Liver (tissue), 8 donors: ENCODE measurements at regions not wholly inside any gene's neighbourhood (a gene's known extent, or its start where the extent isn't known, plus 50 kb on each side); places are given as distances from the start of the nearest gene placed in this dataset.
"Not testable (repeated sequence)": the region's sequence is repeated elsewhere in the genome, so short reads cannot be mapped to it uniquely, and the experiment has no call there.

ENCODE experiments used
- DNase-seq: peaks from one replicate; pipeline ENCODE4 v3.0.0-alpha.2; 2017; ENCODE audit warnings: low spot score
- H3K27ac ChIP-seq, 2 donors: one replicate each; pipeline ENCODE4 v1.7.0; 2013; ENCODE audit warnings: inconsistent platforms in 2 of 2, low read length in 2 of 2, control low read depth in 1 of 2, low read depth in 1 of 2, mild to moderate bottlenecking in 1 of 2
- H3K27me3 ChIP-seq, 4 donors: one replicate each; pipeline versions ENCODE4 v1.6.1 to v1.7.0; 2013; ENCODE audit warnings: low read length in 3 of 4, inconsistent platforms in 1 of 4, mild to moderate bottlenecking in 1 of 4, moderate library complexity in 1 of 4; ENCODE audit not compliant: control insufficient read depth in 4 of 4, insufficient read depth in 4 of 4
- H3K36me3 ChIP-seq, 4 donors: one replicate each; pipeline versions ENCODE4 v1.6.1 to v1.7.0; 2013; ENCODE audit warnings: low read length in 3 of 4, mild to moderate bottlenecking in 3 of 4, low read depth in 1 of 4, moderate library complexity in 1 of 4; ENCODE audit not compliant: control insufficient read depth in 4 of 4, insufficient read depth in 3 of 4
- H3K4me1 ChIP-seq, 4 donors: one replicate each; pipeline versions ENCODE4 v1.6.1 to v1.7.0; 2013; ENCODE audit warnings: low read length in 3 of 4, mild to moderate bottlenecking in 3 of 4, moderate library complexity in 1 of 4; ENCODE audit not compliant: control insufficient read depth in 4 of 4, insufficient read depth in 4 of 4
- H3K4me3 ChIP-seq, 3 donors: one replicate each; pipeline versions ENCODE4 v1.6.1 to v1.7.0; 2013; ENCODE audit warnings: low read length in 3 of 3, control low read depth in 1 of 3, low read depth in 1 of 3, mild to moderate bottlenecking in 1 of 3
- H3K9ac ChIP-seq, 2 donors: one replicate each; pipeline ENCODE4 v1.7.0; 2013; ENCODE audit warnings: low read length in 2 of 2, mild to moderate bottlenecking in 2 of 2, moderate library complexity in 2 of 2, control low read depth in 1 of 2, low read depth in 1 of 2
- H3K9me3 ChIP-seq, 4 donors: one replicate each; pipeline versions ENCODE4 v1.6.1 to v1.7.0; 2013; ENCODE audit warnings: low read length in 3 of 4; ENCODE audit not compliant: control insufficient read depth in 4 of 4
- ATF3 ChIP-seq: IDR thresholded peaks from 2 replicates; pipeline ENCODE4 v1.6.1; 2016; ENCODE audit warnings: antibody characterized with exemption
- CTCF ChIP-seq: fragments of 150-350 bp; IDR thresholded peaks from 2 replicates; pipeline ENCODE4 v1.5.1; 2017; ENCODE audit warnings: improper control_type of control experiment, low read depth, low read length; ENCODE audit not compliant: missing input control
- FOXA1 ChIP-seq: IDR thresholded peaks from 2 replicates; pipeline ENCODE4 v1.6.1; 2016; ENCODE audit warnings: antibody characterized with exemption
- FOXA2 ChIP-seq: IDR thresholded peaks from 2 replicates; pipeline ENCODE4 v1.6.1; 2016; ENCODE audit warnings: antibody characterized with exemption
- GABPA ChIP-seq, 2 donors: IDR thresholded peaks in 1 of 2; conservative IDR thresholded peaks in 1 of 2; 2 replicates each; pipeline ENCODE4 v1.6.1; 2016; ENCODE audit warnings: antibody characterized with exemption in 2 of 2, mild to moderate bottlenecking in 1 of 2, moderate library complexity in 1 of 2
- HNF4A ChIP-seq, 2 donors: conservative IDR thresholded peaks; 2 replicates each; pipeline ENCODE4 v1.6.1; 2016; ENCODE audit warnings: antibody characterized with exemption in 2 of 2, mild to moderate bottlenecking in 2 of 2
- HNF4G ChIP-seq: IDR thresholded peaks from 2 replicates; pipeline ENCODE4 v1.6.1; 2016; ENCODE audit warnings: antibody characterized with exemption
- JUND ChIP-seq, 2 donors: IDR thresholded peaks; 2 replicates each; pipeline ENCODE4 v1.6.1; 2016; ENCODE audit warnings: antibody characterized with exemption in 2 of 2
- NR2F2 ChIP-seq: IDR thresholded peaks from 2 replicates; pipeline ENCODE4 v1.6.1; 2016; ENCODE audit warnings: antibody characterized with exemption
- RAD21 ChIP-seq, 2 donors: IDR thresholded peaks; 2 replicates each; pipeline ENCODE4 v1.6.1; 2016; ENCODE audit warnings: antibody characterized with exemption in 2 of 2, mild to moderate bottlenecking in 2 of 2
- REST ChIP-seq: IDR thresholded peaks from 2 replicates; pipeline ENCODE4 v1.6.1; 2016; ENCODE audit warnings: antibody characterized with exemption, mild to moderate bottlenecking
- RXRA ChIP-seq, 2 donors: IDR thresholded peaks; 2 replicates each; pipeline ENCODE4 v1.6.1; 2017 to 2018; ENCODE audit warnings: antibody characterized with exemption in 2 of 2, mild to moderate bottlenecking in 1 of 2
- SP1 ChIP-seq: IDR thresholded peaks from 2 replicates; pipeline ENCODE4 v1.6.1; 2018; ENCODE audit warnings: antibody characterized with exemption, mild to moderate bottlenecking
- TAF1 ChIP-seq: conservative IDR thresholded peaks from 2 replicates; pipeline ENCODE4 v1.6.1; 2016; ENCODE audit warnings: antibody characterized with exemption, mild to moderate bottlenecking
- YY1 ChIP-seq: IDR thresholded peaks from 2 replicates; pipeline ENCODE4 v1.6.1; 2016; ENCODE audit warnings: antibody characterized with exemption, mild to moderate bottlenecking
- ZBTB33 ChIP-seq: IDR thresholded peaks from 2 replicates; pipeline ENCODE4 v1.6.1; 2016; ENCODE audit warnings: antibody characterized with exemption
- WGBS: extraction: QIAGEN DNeasy Blood & Tissue Kit; methylation state at CpG from one replicate; pipeline ENCODE4 v1.1.7; 2013; 5-methylcytosine and 5-hydroxymethylcytosine counted together
- donor health status: healthy.
- donor health status: healthy.
- donor health status: healthy.
- donor health status: healthy.
- donor health status: healthy.

GRCh38 chr5:12947379-12947778 lies 997.1 kb downstream of the DNAH5 start:
- H3K4me1 ChIP-seq: no peaks in the 10 kb centered on the region
- no peaks in the 10 kb centered on the region for H3K9me3 ChIP-seq
- no peak for DNase-seq
- no peak overlapping the region for H3K4me3 ChIP-seq
- H3K27me3 ChIP-seq: no peaks in the 10 kb centered on the region
- H3K9ac ChIP-seq: no peak overlapping the region
- no peaks in the 10 kb centered on the region for H3K36me3 ChIP-seq
- TF ChIP-seq REST (no peak), TAF1 (no peak), ZBTB33 (no peak), GABPA (IDR thresholded peaks at IDR 0.05 in 1 of 2, conservative IDR thresholded peaks at IDR 0.05 in 1 of 2) (no peak), ATF3 (no peak), SP1 (no peak), YY1 (no peak), RAD21 (IDR thresholded peaks at IDR 0.05) (no peak), NR2F2 (no peak), HNF4A (conservative IDR thresholded peaks at IDR 0.05) (no peak), HNF4G (no peak), JUND (IDR thresholded peaks at IDR 0.05) (no peak), RXRA (IDR thresholded peaks at IDR 0.05) (no peak)
- H3K27ac ChIP-seq: no peak overlapping the region
- WGBS: 82% methylated on average over 3 of the region's 3 CpGs

- H3K27me3 ChIP-seq, DNase-seq, H3K9me3 ChIP-seq, H3K36me3 ChIP-seq, H3K4me3 ChIP-seq, H3K4me1 ChIP-seq, H3K9ac ChIP-seq, H3K27ac ChIP-seq: not testable (repeated sequence)
- WGBS: 41% methylated on average over 1 of the region's 1 CpG
Observed at GRCh38 chr5:12945477-12945876, 999.0 kb downstream of the DNAH5 start.

- Histone ChIP-seq H3K4me1 (no peaks in the 10 kb centered on the region), H3K4me3 (no peak overlapping the region), H3K36me3 (no peaks in the 10 kb centered on the region), H3K27ac (no peak overlapping the region), H3K9me3 (peaks cover 0 to under 1% (median 0%) of the 10 kb centered on the region in 4 donors), H3K9ac (no peak overlapping the region), H3K27me3 (no peaks in the 10 kb centered on the region)
- TF ChIP-seq NR2F2 (no peak), CTCF (no peak), FOXA1 (no peak), JUND (IDR thresholded peaks at IDR 0.05) (no peak), FOXA2 (no peak), RAD21 (IDR thresholded peaks at IDR 0.05) (no peak), RXRA (IDR thresholded peaks at IDR 0.05) (no peak), HNF4G (no peak), ZBTB33 (no peak), HNF4A (conservative IDR thresholded peaks at IDR 0.05) (no peak)
- WGBS: 88% methylated on average over 5 of the region's 5 CpGs
- no peak for DNase-seq
Observed at GRCh38 chr5:12936221-12936620, 1008.3 kb downstream of the DNAH5 start.
